Tibial nerve (tissue), 4 donors: ENCODE measurements at regions not wholly inside any gene's neighbourhood (a gene's known extent, or its start where the extent isn't known, plus 50 kb on each side); places are given as distances from the start of the nearest gene placed in this dataset.
A peak's percentile ranks its signal among the peaks of the same experiment; 100 is the strongest.
"Not testable (repeated sequence)": the region's sequence is repeated elsewhere in the genome, so short reads cannot be mapped to it uniquely, and the experiment has no call there.

Experiments
- DNase-seq, 2 donors: peaks; one replicate each; pipeline ENCODE4 v3.0.0-alpha.2; 2019; ENCODE audit warnings: low spot score in 2 of 2
- H3K27ac ChIP-seq, 4 donors: fragments of 200-600 bp; sonication (generic) in 3 of 4; one replicate each; pipeline ENCODE4 v1.5.1; 2017 to 2019; ENCODE audit warnings: mild to moderate bottlenecking in 1 of 4
- H3K27me3 ChIP-seq, 2 donors: fragments of 200-600 bp; sonication (generic) in 1 of 2; one replicate each; pipeline versions ENCODE4 v1.5.1 to v1.6.0; 2017 to 2019
- H3K36me3 ChIP-seq, 3 donors: fragments of 200-600 bp; sonication (generic); one replicate each; pipeline ENCODE4 v1.5.1; 2018 to 2019
- H3K4me1 ChIP-seq, 4 donors: fragments of 200-600 bp; sonication (generic) in 3 of 4; one replicate each; pipeline ENCODE4 v1.5.1; 2017 to 2019
- H3K4me3 ChIP-seq, 4 donors: fragments of 200-600 bp; sonication (generic) in 3 of 4; one replicate each; pipeline ENCODE4 v1.5.1; 2017 to 2019; ENCODE audit warnings: mild to moderate bottlenecking in 1 of 4, moderate library complexity in 1 of 4
- H3K9me3 ChIP-seq, 4 donors: fragments of 200-600 bp; sonication (generic) in 3 of 4; one replicate each; pipeline ENCODE4 v1.5.1; 2017 to 2019
- CTCF ChIP-seq, 5 experiments: fragments of 200-600 bp in 3 of 5; fragments of 450-650 bp in 2 of 5; sonication (generic) in 3 of 5; IDR thresholded peaks; one replicate each; pipeline ENCODE4 v1.5.1; 2016 to 2019; ENCODE audit warnings: antibody characterized with exemption in 5 of 5, mild to moderate bottlenecking in 3 of 5, moderate library complexity in 2 of 5
- WGBS, 2 donors: methylation state at CpG; one replicate each; pipeline ENCODE4 v1.1.5; 2018; 5-methylcytosine and 5-hydroxymethylcytosine counted together

GRCh38 chr2:89205153-89205552, 513.7 kb downstream of the RPIA start:
- not testable (repeated sequence) for H3K27ac ChIP-seq, H3K9me3 ChIP-seq, H3K4me1 ChIP-seq, H3K27me3 ChIP-seq, H3K36me3 ChIP-seq, H3K4me3 ChIP-seq
- peak; percentile 23 to 60 for DNase-seq
- WGBS, 2 donors = 35% methylated on average over 11 of the region's 11 CpGs
- TF ChIP-seq CTCF (IDR thresholded peaks at IDR 0.05) = peak in 2 of 5 experiments; percentile 22 to 28

- H3K36me3 ChIP-seq, DNase-seq, H3K4me1 ChIP-seq, H3K27ac ChIP-seq, H3K27me3 ChIP-seq, H3K4me3 ChIP-seq, H3K9me3 ChIP-seq: not testable (repeated sequence)
- WGBS, 2 donors = 60 to 68% methylated on average over 8 to 9 of the region's 9 CpGs
Measured at GRCh38 chr2:89208144-89208932, 516.9 kb downstream of the RPIA start.

- peak in 1 of 5 experiments; percentile 13 for TF ChIP-seq CTCF (IDR thresholded peaks at IDR 0.05)
- 0 to 17% methylated on average over 2 to 3 of the region's 3 CpGs for whole genome bisulfite sequencing, 2 donors
- DNase-seq = peak in 1 of 2 donors; percentile 34
- not testable (repeated sequence) for H3K27me3 ChIP-seq, H3K9me3 ChIP-seq, H3K4me1 ChIP-seq, H3K4me3 ChIP-seq, H3K27ac ChIP-seq, H3K36me3 ChIP-seq
Measured at GRCh38 chr2:89213151-89213550, 521.7 kb downstream of the RPIA start.

GRCh38 chr2:89213811-89214210, 522.3 kb downstream of the RPIA start:
- H3K4me3 ChIP-seq, H3K27me3 ChIP-seq, H3K9me3 ChIP-seq, H3K4me1 ChIP-seq, DNase-seq, H3K27ac ChIP-seq, H3K36me3 ChIP-seq: not testable (repeated sequence)
- 43% methylated on average over 1 of the region's 1 CpG for WGBS, 2 donors

- not testable (repeated sequence) for H3K9me3 ChIP-seq, H3K4me1 ChIP-seq, H3K4me3 ChIP-seq, DNase-seq, H3K27ac ChIP-seq, H3K36me3 ChIP-seq, H3K27me3 ChIP-seq
- WGBS, 2 donors = no CpG with 5 or more reads among the region's 2 CpGs
Measured at GRCh38 chr2:89221474-89221873, 530.0 kb downstream of the RPIA start.

- DNase-seq, H3K4me3 ChIP-seq, H3K27me3 ChIP-seq, H3K4me1 ChIP-seq, H3K9me3 ChIP-seq, H3K27ac ChIP-seq, H3K36me3 ChIP-seq: not testable (repeated sequence)
- WGBS, 2 donors = 87 to 89% methylated on average over 2 of the region's 2 CpGs
Measured at GRCh38 chr2:89222063-89222732, 530.7 kb downstream of the RPIA start.

GRCh38 chr2:89224803-89225202, 533.3 kb downstream of the RPIA start:
- 83 to 90% methylated on average over 2 of the region's 2 CpGs for WGBS, 2 donors
- not testable (repeated sequence) for H3K4me3 ChIP-seq, DNase-seq, H3K4me1 ChIP-seq, H3K9me3 ChIP-seq, H3K27ac ChIP-seq, H3K27me3 ChIP-seq, H3K36me3 ChIP-seq

GRCh38 chr2:89229979-89230378, 538.5 kb downstream of the RPIA start:
- H3K4me1 ChIP-seq, H3K27me3 ChIP-seq, H3K36me3 ChIP-seq, H3K27ac ChIP-seq, H3K9me3 ChIP-seq, H3K4me3 ChIP-seq, DNase-seq: not testable (repeated sequence)
- WGBS, 2 donors = 88 to 97% methylated on average over 4 to 5 of the region's 6 CpGs

GRCh38 chr2:89231241-89231640, 539.8 kb downstream of the RPIA start:
- H3K27ac ChIP-seq, H3K9me3 ChIP-seq, DNase-seq, H3K4me1 ChIP-seq, H3K36me3 ChIP-seq, H3K4me3 ChIP-seq, H3K27me3 ChIP-seq: not testable (repeated sequence)
- 0 to 4% methylated on average over 1 of the region's 2 CpGs for WGBS, 2 donors

GRCh38 chr2:89233931-89234330, 542.5 kb downstream of the RPIA start:
- H3K4me3 ChIP-seq, H3K27ac ChIP-seq, H3K4me1 ChIP-seq, DNase-seq, H3K9me3 ChIP-seq, H3K27me3 ChIP-seq, H3K36me3 ChIP-seq: not testable (repeated sequence)
- 76 to 86% methylated on average over 3 of the region's 4 CpGs for WGBS, 2 donors

- not testable (repeated sequence) for H3K27ac ChIP-seq, H3K4me1 ChIP-seq, H3K36me3 ChIP-seq, H3K27me3 ChIP-seq, H3K4me3 ChIP-seq, DNase-seq, H3K9me3 ChIP-seq
- WGBS, 2 donors = 50% methylated on average over 1 of the region's 3 CpGs; no CpG with 5 or more reads in 1 of the 2 donors
Measured at GRCh38 chr2:89234818-89235466, 543.5 kb downstream of the RPIA start.
